SU-DHL-6 (cell line): ENCODE measurements at regions not wholly inside any gene's neighbourhood (a gene's known extent, or its start where the extent isn't known, plus 50 kb on each side); places are given as distances from the start of the nearest gene placed in this dataset.

Source experiments
- H2AFZ ChIP-seq: fragments of 200-600 bp; sonication (generic); 2 replicates; pipeline ENCODE4 v1.6.1; 2014; ENCODE audit warnings: low read depth, mild to moderate bottlenecking, moderate library complexity, mixed read lengths, antibody characterized with exemption, low read length; ENCODE audit not compliant: severe bottlenecking
- H3F3A ChIP-seq: fragments of 200-600 bp; shearing (Covaris generic); 2 replicates; pipeline ENCODE4 v1.6.0; 2016; ENCODE audit warnings: antibody characterized with exemption, mild to moderate bottlenecking; ENCODE audit not compliant: insufficient read depth
- H3K27ac ChIP-seq: fragments of 200-600 bp; sonication (generic); 2 replicates; pipeline ENCODE4 v1.5.1; 2016; ENCODE audit warnings: low read depth, mild to moderate bottlenecking, low read length, moderate library complexity, mixed read lengths
- H3K27me3 ChIP-seq: fragments of 200-600 bp; sonication (generic), shearing (Covaris generic); 2 replicates; pipeline ENCODE4 v1.6.0; 2014; ENCODE audit warnings: mild to moderate bottlenecking, low read length
- H3K36me3 ChIP-seq: fragments of 200-600 bp; sonication (generic); 2 replicates; pipeline ENCODE4 v1.6.1; 2014; ENCODE audit warnings: mild to moderate bottlenecking, low read length, mixed read lengths
- H3K4me2 ChIP-seq: fragments of 300-600, 200-600 bp; shearing (Covaris generic), sonication (generic); 2 replicates; pipeline ENCODE4 v1.6.0; 2014; ENCODE audit warnings: low read length, low read depth, mild to moderate bottlenecking; ENCODE audit not compliant: poor library complexity, severe bottlenecking
- H3K4me3 ChIP-seq: fragments of 200-600 bp; sonication (generic); 2 replicates; pipeline ENCODE4 v1.5.1; 2014; ENCODE audit warnings: antibody characterized with exemption, low read length, mild to moderate bottlenecking, mixed read lengths; ENCODE audit not compliant: insufficient read depth, poor library complexity, severe bottlenecking
- H3K79me2 ChIP-seq: fragments of 200-600 bp; sonication (generic); 2 replicates; pipeline ENCODE4 v1.6.1; 2014; ENCODE audit warnings: mild to moderate bottlenecking, low read length, moderate library complexity; ENCODE audit not compliant: insufficient read depth
- H3K9ac ChIP-seq: fragments of 200-600 bp; sonication (generic); 2 replicates; pipeline ENCODE4 v1.7.0; 2014; ENCODE audit warnings: mild to moderate bottlenecking, low read length
- H3K9me2 ChIP-seq: fragments of 200-600 bp; sonication (generic); replicated peaks from 2 replicates; pipeline ENCODE4 v1.6.1; 2014; ENCODE audit warnings: low read length; ENCODE audit not compliant: insufficient read depth
- H3K9me3 ChIP-seq: fragments of 200-600 bp; sonication (generic); 2 replicates; pipeline ENCODE4 v1.6.1; 2014; ENCODE audit warnings: low read length, mixed read lengths; ENCODE audit not compliant: insufficient read depth
- H4K20me1 ChIP-seq: fragments of 200-600 bp; sonication (generic); 2 replicates; pipeline ENCODE4 v1.6.1; 2014; ENCODE audit warnings: low read depth, mild to moderate bottlenecking, antibody characterized with exemption, low read length, moderate library complexity, mixed read lengths
- CTCF ChIP-seq: fragments of 200-600 bp; sonication (generic); IDR thresholded peaks from one replicate; pipeline ENCODE4 v1.5.1; 2017; ENCODE audit warnings: antibody characterized with exemption, mild to moderate bottlenecking, low read length, moderate library complexity; ENCODE audit not compliant: insufficient read depth, poor library complexity, severe bottlenecking
- EZH2phosphoT487 ChIP-seq: fragments of 200-600 bp; sonication (generic), shearing (Covaris generic); conservative IDR thresholded peaks from 2 replicates; pipeline ENCODE4 v1.6.1; 2018; ENCODE audit warnings: mild to moderate bottlenecking, antibody characterized with exemption, low read length, moderate library complexity, mixed read lengths

DNA sequence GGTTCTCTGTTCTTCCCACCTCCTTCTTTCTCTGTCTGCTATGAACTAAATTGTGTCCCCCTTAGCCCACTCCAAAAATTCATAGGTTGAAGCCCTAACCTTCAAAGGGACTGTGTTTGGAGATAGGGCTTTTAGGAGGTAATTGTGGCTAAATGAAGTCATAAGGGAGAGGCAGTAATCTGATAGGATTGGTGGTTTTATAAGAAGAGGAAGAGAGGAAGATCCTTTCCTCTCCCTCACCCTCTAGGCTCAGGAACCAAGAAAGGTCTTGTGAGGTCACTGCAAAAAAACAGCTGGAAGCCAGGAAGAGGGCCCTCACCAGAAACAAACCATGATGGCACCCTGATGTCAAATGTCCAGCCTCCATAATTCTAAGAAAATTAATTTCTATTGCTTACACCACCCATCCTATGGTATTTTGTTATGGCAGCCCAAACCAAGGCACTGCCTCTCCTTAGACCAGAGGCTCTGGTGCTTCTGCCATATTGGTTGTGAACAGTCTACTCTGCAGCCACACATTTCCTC, 135.1 kb upstream of the COL21A1 start:
- no peaks in the 10 kb centered on the region for H4K20me1 ChIP-seq
- H3K27me3 ChIP-seq, result no peaks in the 10 kb centered on the region
- no peaks in the 10 kb centered on the region for H3K36me3 ChIP-seq
- H3K4me3 ChIP-seq, result no peak overlapping the region
- H3K9me3 ChIP-seq, result no peaks in the 10 kb centered on the region
- H3K9ac ChIP-seq, result no peak overlapping the region
- H3F3A ChIP-seq, result no peaks in the 10 kb centered on the region
- no peaks in the 10 kb centered on the region for H3K9me2 ChIP-seq
- no peaks in the 10 kb centered on the region for H3K79me2 ChIP-seq
- H2AFZ ChIP-seq, result no peak overlapping the region
- H3K27ac ChIP-seq, result no peak overlapping the region
- no peak for TF ChIP-seq CTCF
- no peak for TF ChIP-seq EZH2phosphoT487
- no peak overlapping the region for H3K4me2 ChIP-seq

- no peaks in the 10 kb centered on the region for H3K79me2 ChIP-seq
- no peaks in the 10 kb centered on the region for H3F3A ChIP-seq
- TF ChIP-seq CTCF (no peak), EZH2phosphoT487 (no peak)
- H3K27ac ChIP-seq, result no peak overlapping the region
- no peak overlapping the region for H2AFZ ChIP-seq
- H4K20me1 ChIP-seq, result no peaks in the 10 kb centered on the region
- H3K4me3 ChIP-seq, result no peak overlapping the region
- H3K27me3 ChIP-seq, result no peaks in the 10 kb centered on the region
- H3K9me2 ChIP-seq, result no peaks in the 10 kb centered on the region
- H3K9ac ChIP-seq, result no peak overlapping the region
- H3K9me3 ChIP-seq, result no peaks in the 10 kb centered on the region
- H3K4me2 ChIP-seq, result no peak overlapping the region
- no peaks in the 10 kb centered on the region for H3K36me3 ChIP-seq
These were observed 134.4 kb upstream of the COL21A1 start for GRCh38 chr6:56381801-56382251.

DNA sequence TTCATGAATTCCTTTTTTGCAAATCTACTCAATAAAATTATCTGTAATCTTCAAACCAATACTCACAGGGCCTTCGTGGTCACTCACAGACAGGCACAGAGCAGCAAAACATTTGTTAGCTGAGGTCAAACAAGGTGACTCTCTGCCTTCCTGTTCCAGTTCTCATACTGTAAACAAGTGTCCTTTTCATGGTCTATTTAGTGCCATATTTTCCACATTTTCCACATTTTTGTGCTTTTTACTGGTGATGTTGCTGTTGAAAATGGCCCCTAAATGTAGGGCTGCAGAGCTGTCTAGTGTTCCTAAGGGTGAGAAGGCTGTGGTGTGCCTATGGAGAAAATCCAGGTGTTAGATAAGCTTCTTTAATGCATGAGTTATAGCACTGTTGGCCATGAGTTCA, 133.1 kb upstream of the COL21A1 start:
- Histone ChIP-seq H3K9me3 (no peaks in the 10 kb centered on the region), H3K79me2 (no peaks in the 10 kb centered on the region), H3K27ac (no peak overlapping the region), H4K20me1 (no peaks in the 10 kb centered on the region), H3K36me3 (no peaks in the 10 kb centered on the region), H3K4me2 (no peak overlapping the region), H3K9ac (no peak overlapping the region), H3K27me3 (no peaks in the 10 kb centered on the region), H2AFZ (no peak overlapping the region), H3F3A (no peaks in the 10 kb centered on the region), H3K4me3 (no peak overlapping the region), H3K9me2 (no peaks in the 10 kb centered on the region)
- no peak for TF ChIP-seq EZH2phosphoT487
- TF ChIP-seq CTCF, result no peak
